ENCODE measurements at regions not wholly inside any gene's neighbourhood (a gene's known extent, or its start where the extent isn't known, plus 50 kb on each side); places are given as distances from the start of the nearest gene placed in this dataset.

- Histone ChIP-seq H3K27ac (no peak overlapping the region), H3K4me3 (no peak overlapping the region), H3K36me3 (no peaks in the 10 kb centered on the region), H3K9me3 (no peaks in the 10 kb centered on the region), H3K27me3 (no peaks in the 10 kb centered on the region), H3K4me1 (no peaks in the 10 kb centered on the region)
- intact Hi-C loops (cut with DNase I; ENCODE audit: low total_unique reads) = no loop called here
- DNase-seq (ENCODE audit: low spot score in 2 of 2) = no peak
- no peak for TF ChIP-seq POLR2AphosphoS5 (IDR thresholded peaks at IDR 0.05)
- TF ChIP-seq POLR2A (IDR thresholded peaks at IDR 0.05) = no peak
- TF ChIP-seq CTCF (IDR thresholded peaks at IDR 0.05) = no peak
Observed at GRCh38 chr6:87922196-87922946, 125.3 kb upstream of the SPACA1 start.

- TF ChIP-seq CTCF (IDR thresholded peaks at IDR 0.05) (no peak), POLR2A (IDR thresholded peaks at IDR 0.05) (no peak), POLR2AphosphoS5 (IDR thresholded peaks at IDR 0.05) (no peak)
- H3K27me3 ChIP-seq = no peaks in the 10 kb centered on the region
- no peaks in the 10 kb centered on the region for H3K36me3 ChIP-seq
- peaks cover 0 to 8% of the 10 kb centered on the region in 2 donors for H3K9me3 ChIP-seq
- intact Hi-C loops (cut with DNase I; ENCODE audit: low total_unique reads) = loop anchor here (2.0 kb wide), 1 partner anchor 36 kb away; no protein-coding TSS in a partner anchor
- H3K27ac ChIP-seq = no peak overlapping the region
- DNase-seq (ENCODE audit: low spot score in 2 of 2) = no peak
- H3K4me3 ChIP-seq = no peak overlapping the region
- no peaks in the 10 kb centered on the region for H3K4me1 ChIP-seq
Observed at GRCh38 chr6:87921034-87921433, 126.6 kb upstream of the SPACA1 start.

GRCh38 chr6:87920245-87920644, 127.4 kb upstream of the SPACA1 start:
- intact Hi-C loops (cut with DNase I; ENCODE audit: low total_unique reads) = loop anchor here (2.0 kb wide), 1 partner anchor 37 kb away; no protein-coding TSS in a partner anchor
- no peaks in the 10 kb centered on the region for H3K4me1 ChIP-seq

GRCh38 chr6:87919416-87919815, 128.2 kb upstream of the SPACA1 start:
- DNase-seq (ENCODE audit: low spot score in 2 of 2) = no peak
- H3K9me3 ChIP-seq = peaks cover 0 to 14% of the 10 kb centered on the region in 2 donors
- no peaks in the 10 kb centered on the region for H3K4me1 ChIP-seq
- H3K36me3 ChIP-seq = no peaks in the 10 kb centered on the region
- no peak overlapping the region for H3K27ac ChIP-seq
- intact Hi-C loops (cut with DNase I; ENCODE audit: low total_unique reads) = no loop called here
- TF ChIP-seq POLR2AphosphoS5 (IDR thresholded peaks at IDR 0.05) = no peak
- TF ChIP-seq POLR2A (IDR thresholded peaks at IDR 0.05) = no peak
- no peak for TF ChIP-seq CTCF (IDR thresholded peaks at IDR 0.05)
- H3K4me3 ChIP-seq = no peak overlapping the region
- no peaks in the 10 kb centered on the region for H3K27me3 ChIP-seq

More at GRCh38 chr6:87920245-87920644, 127.4 kb upstream of the SPACA1 start:
- Histone ChIP-seq H3K27me3 (no peaks in the 10 kb centered on the region), H3K27ac (no peak overlapping the region), H3K9me3 (peaks cover 0 to 14% of the 10 kb centered on the region in 2 donors), H3K36me3 (no peaks in the 10 kb centered on the region), H3K4me3 (no peak overlapping the region)
- no peak for DNase-seq (ENCODE audit: low spot score in 2 of 2)
- no peak for TF ChIP-seq POLR2A (IDR thresholded peaks at IDR 0.05)
- no peak for TF ChIP-seq CTCF (IDR thresholded peaks at IDR 0.05)
- TF ChIP-seq POLR2AphosphoS5 (IDR thresholded peaks at IDR 0.05) = no peak

- TF ChIP-seq POLR2A (IDR thresholded peaks at IDR 0.05) (no peak), POLR2AphosphoS5 (IDR thresholded peaks at IDR 0.05) (no peak), CTCF (IDR thresholded peaks at IDR 0.05) (no peak)
- no peaks in the 10 kb centered on the region for H3K36me3 ChIP-seq
- no peaks in the 10 kb centered on the region for H3K4me1 ChIP-seq
- H3K4me3 ChIP-seq = no peak overlapping the region
- no peak for DNase-seq (ENCODE audit: low spot score in 2 of 2)
- H3K27ac ChIP-seq = no peak overlapping the region
- intact Hi-C loops (cut with DNase I; ENCODE audit: low total_unique reads) = no loop called here
- no peaks in the 10 kb centered on the region for H3K27me3 ChIP-seq
- peaks cover 0 to 14% of the 10 kb centered on the region in 2 donors for H3K9me3 ChIP-seq
Observed at GRCh38 chr6:87919001-87919400, 128.6 kb upstream of the SPACA1 start.

All from breast epithelium (tissue), 4 donors.